A673 (cell line): ENCODE measurements at regions not wholly inside any gene's neighbourhood (a gene's known extent, or its start where the extent isn't known, plus 50 kb on each side); places are given as distances from the start of the nearest gene placed in this dataset.

Experiments
- BruUV-seq: library from RNA; stranded (reverse); fragments of 400-500 nt; replicated peaks from 2 replicates; lab custom pipeline; 2021; lab: Mats Ljungman, UMichigan
- CTCF ChIA-PET: fragments of 300-600 bp; sonication (Branson Sonifier 250); formaldehyde crosslinking; loops from one replicate; lab custom pipeline; 2022; ENCODE audit warnings: antibody characterized with exemption; lab: Charles Lee
- POLR2A ChIA-PET: fragments of 300-600 bp; sonication (Branson Sonifier 250); formaldehyde crosslinking; loops from one replicate; lab custom pipeline; 2022; ENCODE audit warnings: antibody characterized with exemption; ENCODE audit not compliant: low non-redundant PET; lab: Charles Lee
- DNase-seq: peaks from one replicate; pipeline ENCODE4 v3.0.0-alpha.2; 2015; ENCODE audit warnings: low spot score
- H3K27ac ChIP-seq: fragments of 200-600 bp; sonication (generic); 2 replicates; pipeline ENCODE4 v1.5.1; 2016; ENCODE audit warnings: mixed run types, low read depth, mild to moderate bottlenecking, mixed read lengths, antibody characterized with exemption, low read length; ENCODE audit not compliant: poor library complexity, severe bottlenecking
- H3K27me3 ChIP-seq: fragments of 200-600 bp; sonication (generic); replicated peaks from 2 replicates; pipeline ENCODE4 v1.6.1; 2017; ENCODE audit warnings: mixed run types, low read depth, mild to moderate bottlenecking, mixed read lengths, antibody characterized with exemption, low read length; ENCODE audit not compliant: insufficient read depth, poor library complexity
- H3K36me3 ChIP-seq: fragments of 200-600 bp; sonication (generic); 2 replicates; pipeline ENCODE4 v1.6.1; 2016; ENCODE audit warnings: mixed run types, mild to moderate bottlenecking, mixed read lengths, antibody characterized with exemption, low read length; ENCODE audit not compliant: insufficient read depth, poor library complexity, severe bottlenecking
- H3K4me1 ChIP-seq: fragments of 200-600 bp; sonication (generic); 2 replicates; pipeline ENCODE4 v1.6.1; 2017; ENCODE audit warnings: mixed run types, mild to moderate bottlenecking, mixed read lengths, antibody characterized with exemption, low read length; ENCODE audit not compliant: insufficient read depth, poor library complexity, severe bottlenecking
- H3K4me3 ChIP-seq: fragments of 200-600 bp; sonication (generic); 2 replicates; pipeline ENCODE4 v1.5.1; 2016; ENCODE audit warnings: low read depth, mixed run types, mild to moderate bottlenecking, mixed read lengths, low read length; ENCODE audit not compliant: poor library complexity, severe bottlenecking
- H3K9me3 ChIP-seq: fragments of 200-600 bp; sonication (generic); 2 replicates; pipeline ENCODE4 v1.6.1; 2016; ENCODE audit warnings: mixed run types, low read depth, mild to moderate bottlenecking, mixed read lengths, antibody characterized with exemption, low read length; ENCODE audit not compliant: poor library complexity, severe bottlenecking
- EZH2 ChIP-seq: fragments of 200-600 bp; sonication (generic); IDR thresholded peaks from 2 replicates; pipeline ENCODE4 v1.6.1; 2017; ENCODE audit warnings: borderline replicate concordance, low read depth, mild to moderate bottlenecking, mixed read lengths, antibody characterized with exemption, low read length; ENCODE audit not compliant: poor library complexity, severe bottlenecking
- intact Hi-C: fragments of 100-400 bp; cut with micrococcal nuclease; formaldehyde crosslinking; loops from one replicate; pipeline ENCODE4 v1.10.0; 2022; ENCODE audit not compliant: unreplicated experiment
- TF ChIP-seq, protein P1 (sequence below): fragments of 300-800, 200-600 bp; sonication (generic); conservative IDR thresholded peaks from 2 replicates; pipeline ENCODE4 v1.5.1; 2017; ENCODE audit warnings: low read depth, mild to moderate bottlenecking, antibody characterized with exemption, low read length, moderate library complexity, mixed read lengths

DNA sequence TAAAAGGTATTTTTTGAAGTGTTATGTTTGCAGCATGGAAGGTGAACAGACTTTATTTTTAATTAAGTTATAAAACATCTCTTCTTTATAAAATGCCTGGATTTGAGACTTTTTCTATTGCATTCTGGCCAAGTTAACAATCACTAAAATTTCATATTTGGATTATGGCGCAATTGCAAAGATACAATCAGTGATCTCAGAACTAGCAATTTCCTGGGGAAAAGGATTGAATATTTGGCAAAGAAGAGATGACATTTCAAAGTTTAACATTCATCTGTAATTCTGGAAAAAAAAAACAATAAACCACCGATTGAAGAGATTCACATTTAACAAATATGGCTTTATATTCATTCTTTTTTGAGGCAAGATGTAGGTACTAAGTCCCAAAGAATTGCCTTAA is 378.0 kb downstream of the LRRC70 start:
- ChIA-PET CTCF (no interaction called here), POLR2A (no interaction called here)
- Histone ChIP-seq H3K27me3 (no peaks in the 10 kb centered on the region), H3K9me3 (no peaks in the 10 kb centered on the region), H3K27ac (no peak overlapping the region), H3K36me3 (no peaks in the 10 kb centered on the region), H3K4me3 (no peak overlapping the region), H3K4me1 (no peaks in the 10 kb centered on the region)
- intact Hi-C loops: no loop called here
- TF ChIP-seq, protein P1, sequence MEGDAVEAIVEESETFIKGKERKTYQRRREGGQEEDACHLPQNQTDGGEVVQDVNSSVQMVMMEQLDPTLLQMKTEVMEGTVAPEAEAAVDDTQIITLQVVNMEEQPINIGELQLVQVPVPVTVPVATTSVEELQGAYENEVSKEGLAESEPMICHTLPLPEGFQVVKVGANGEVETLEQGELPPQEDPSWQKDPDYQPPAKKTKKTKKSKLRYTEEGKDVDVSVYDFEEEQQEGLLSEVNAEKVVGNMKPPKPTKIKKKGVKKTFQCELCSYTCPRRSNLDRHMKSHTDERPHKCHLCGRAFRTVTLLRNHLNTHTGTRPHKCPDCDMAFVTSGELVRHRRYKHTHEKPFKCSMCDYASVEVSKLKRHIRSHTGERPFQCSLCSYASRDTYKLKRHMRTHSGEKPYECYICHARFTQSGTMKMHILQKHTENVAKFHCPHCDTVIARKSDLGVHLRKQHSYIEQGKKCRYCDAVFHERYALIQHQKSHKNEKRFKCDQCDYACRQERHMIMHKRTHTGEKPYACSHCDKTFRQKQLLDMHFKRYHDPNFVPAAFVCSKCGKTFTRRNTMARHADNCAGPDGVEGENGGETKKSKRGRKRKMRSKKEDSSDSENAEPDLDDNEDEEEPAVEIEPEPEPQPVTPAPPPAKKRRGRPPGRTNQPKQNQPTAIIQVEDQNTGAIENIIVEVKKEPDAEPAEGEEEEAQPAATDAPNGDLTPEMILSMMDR: no peak
- no peak for TF ChIP-seq EZH2
- DNase-seq: no peak
- BruUV-seq: no TSS peak

- CTCF ChIA-PET: no interaction called here
- TF ChIP-seq, protein P1: no peak
- TF ChIP-seq EZH2: no peak
These were observed 376.0 kb downstream of the LRRC70 start for GRCh38 chr5:62954578-62954977.

DNA sequence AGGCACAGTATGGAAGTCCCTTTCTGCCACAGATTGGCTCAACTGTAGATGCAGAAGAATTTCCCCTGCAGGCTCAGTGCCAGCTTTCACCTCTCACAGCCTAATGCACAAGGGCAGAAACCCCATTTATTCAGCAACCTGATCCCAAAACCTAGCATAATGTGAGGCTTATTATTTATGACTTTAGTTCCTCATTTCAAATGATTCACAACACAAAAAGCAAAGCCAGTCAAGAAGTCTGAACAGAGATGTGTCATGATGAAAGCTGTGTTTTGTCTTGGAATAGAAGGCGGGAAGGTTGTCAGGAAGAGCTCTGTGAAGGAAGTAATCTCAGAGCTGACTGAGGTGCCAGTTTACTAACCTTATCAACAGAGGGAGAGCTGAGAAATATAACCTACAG is 369.7 kb downstream of the LRRC70 start:
- ChIA-PET POLR2A (no interaction called here), CTCF (no interaction called here)
- Histone ChIP-seq H3K9me3 (no peaks in the 10 kb centered on the region), H3K4me1 (no peaks in the 10 kb centered on the region), H3K36me3 (no peaks in the 10 kb centered on the region), H3K27me3 (no peaks in the 10 kb centered on the region), H3K4me3 (no peak overlapping the region), H3K27ac (no peak overlapping the region)
- TF ChIP-seq, protein P1: no peak
- no peak for TF ChIP-seq EZH2
- no peak for DNase-seq
- BruUV-seq: no TSS peak
- intact Hi-C loops: no loop called here

More at GRCh38 chr5:62954578-62954977, 376.0 kb downstream of the LRRC70 start:
- no peaks in the 10 kb centered on the region for H3K27me3 ChIP-seq
- no TSS peak for BruUV-seq
- H3K9me3 ChIP-seq: no peaks in the 10 kb centered on the region
- no peaks in the 10 kb centered on the region for H3K36me3 ChIP-seq
- no peak for DNase-seq
- H3K4me3 ChIP-seq: no peak overlapping the region
- no peaks in the 10 kb centered on the region for H3K4me1 ChIP-seq
- no peak overlapping the region for H3K27ac ChIP-seq
- POLR2A ChIA-PET: no interaction called here
- intact Hi-C loops: no loop called here
